ES-I3 (cell line): ENCODE measurements at regions not wholly inside any gene's neighbourhood (a gene's known extent, or its start where the extent isn't known, plus 50 kb on each side); places are given as distances from the start of the nearest gene placed in this dataset.

ENCODE experiments used
- H3K36me3 ChIP-seq: 2 replicates; pipeline ENCODE4 v1.6.1; 2013; ENCODE audit warnings: mild to moderate bottlenecking, low read length, control low read depth, moderate library complexity; ENCODE audit not compliant: insufficient read depth
- H3K4me1 ChIP-seq: 2 replicates; pipeline ENCODE4 v1.6.1; 2013; ENCODE audit warnings: mild to moderate bottlenecking, control low read depth, low read length; ENCODE audit not compliant: insufficient read depth
- H3K9ac ChIP-seq: 2 replicates; pipeline ENCODE4 v1.6.1; 2013; ENCODE audit warnings: low read depth, mild to moderate bottlenecking, low read length, moderate library complexity
- H3K9me3 ChIP-seq: 2 replicates; pipeline ENCODE4 v1.6.1; 2013; ENCODE audit warnings: mild to moderate bottlenecking, low read length, moderate library complexity; ENCODE audit not compliant: control insufficient read depth, insufficient read depth

DNA sequence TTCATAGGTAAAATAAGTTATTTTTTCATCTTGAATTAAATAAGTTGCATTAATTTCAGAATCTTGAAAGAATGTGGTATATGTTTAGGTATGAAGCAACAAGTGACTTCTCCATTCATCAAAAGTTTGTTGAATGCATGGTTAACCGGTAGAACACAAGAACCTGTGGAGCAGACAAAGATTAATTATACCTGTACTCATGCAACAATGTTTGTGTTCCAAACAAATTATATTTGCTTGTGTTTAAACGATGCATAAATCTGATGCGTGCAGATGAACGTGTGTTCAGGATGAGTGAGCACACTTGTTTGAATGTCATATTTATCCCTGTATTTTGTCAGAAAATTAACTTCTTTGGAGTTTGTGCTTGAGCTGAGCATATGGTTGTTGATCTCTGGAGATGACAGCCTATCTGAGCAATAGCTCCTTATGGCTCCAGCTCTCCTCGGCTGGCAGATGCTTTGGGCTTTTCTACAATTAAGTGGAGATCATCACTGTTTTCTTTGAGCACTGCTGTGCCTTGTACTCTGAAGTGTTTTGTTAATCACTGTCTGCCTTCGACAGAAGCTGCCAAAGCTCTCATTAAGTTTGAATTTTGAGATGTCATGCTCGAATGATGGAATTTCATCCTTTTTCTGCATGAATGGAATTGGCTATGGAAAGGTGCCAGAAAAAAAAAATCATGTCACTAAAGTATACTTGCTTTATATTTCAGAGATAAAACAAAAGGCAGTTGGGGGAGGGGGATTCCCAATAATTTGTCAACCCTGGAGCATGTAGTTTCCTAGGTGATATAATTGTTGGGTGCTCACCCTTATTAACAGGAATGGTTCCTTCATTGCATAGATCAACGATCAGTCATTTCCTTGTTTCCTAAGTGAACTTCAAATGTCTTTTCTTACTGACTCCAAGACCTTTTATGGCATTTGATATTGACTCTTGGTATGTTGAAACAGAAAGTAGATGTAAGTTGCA is 502.5 kb upstream of the ARRDC3 start:
- H3K9ac ChIP-seq, result no peak overlapping the region
- H3K9me3 ChIP-seq, result no peaks in the 10 kb centered on the region
- H3K4me1 ChIP-seq, result no peaks in the 10 kb centered on the region
- no peaks in the 10 kb centered on the region for H3K36me3 ChIP-seq

DNA sequence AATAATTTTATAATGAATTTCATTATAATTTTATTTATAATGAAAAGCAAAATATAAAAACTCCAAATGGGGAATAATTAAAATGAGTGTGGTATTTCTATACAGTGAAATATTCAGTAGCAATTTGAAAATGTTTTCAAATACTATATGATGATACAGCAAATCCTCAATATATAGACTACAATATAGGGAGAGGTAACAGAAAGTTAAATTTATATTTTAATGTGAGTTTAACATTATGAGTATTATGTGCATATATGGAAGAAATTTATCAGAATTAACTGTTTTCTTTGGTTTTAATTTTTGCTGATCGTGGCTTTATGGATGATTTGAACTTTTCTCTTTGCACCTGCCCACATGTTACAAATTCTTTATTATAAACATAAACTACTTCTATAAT is 500.9 kb upstream of the ARRDC3 start:
- H3K9ac ChIP-seq, result no peak overlapping the region
- no peaks in the 10 kb centered on the region for H3K9me3 ChIP-seq
- H3K4me1 ChIP-seq, result no peaks in the 10 kb centered on the region
- no peaks in the 10 kb centered on the region for H3K36me3 ChIP-seq

DNA sequence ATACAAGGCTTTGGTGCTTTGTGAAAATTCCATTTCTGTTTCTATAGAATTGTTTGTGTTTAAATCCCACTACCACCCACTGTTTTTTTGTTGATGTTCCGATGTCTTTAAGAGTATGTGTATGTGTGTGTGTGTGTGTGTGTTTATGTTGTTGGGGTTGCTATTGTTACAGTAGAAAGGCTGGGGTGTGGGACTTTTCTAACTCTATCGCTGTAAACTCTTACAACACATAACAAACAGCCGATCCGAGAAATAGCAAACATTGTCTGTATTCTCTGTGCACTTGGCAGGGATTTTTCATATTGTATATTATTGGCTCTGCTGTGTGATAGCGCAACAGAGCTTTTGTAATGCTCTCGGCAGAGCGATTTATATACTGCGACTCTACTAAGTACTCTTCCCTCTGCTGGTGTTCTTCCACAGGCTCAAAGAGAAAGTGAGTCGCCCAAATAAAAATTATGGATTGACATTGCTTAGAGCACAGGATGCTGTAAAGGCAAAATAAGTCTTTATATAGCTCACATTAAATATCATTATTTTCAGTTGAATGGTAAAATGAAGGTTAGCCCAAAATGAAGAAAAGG is 492.2 kb upstream of the ARRDC3 start:
- Histone ChIP-seq H3K4me1 (peaks cover 5% of the 10 kb centered on the region; the same call in 1 of the 2 replicates), H3K9me3 (no peaks in the 10 kb centered on the region), H3K36me3 (no peaks in the 10 kb centered on the region), H3K9ac (no peak overlapping the region)

DNA sequence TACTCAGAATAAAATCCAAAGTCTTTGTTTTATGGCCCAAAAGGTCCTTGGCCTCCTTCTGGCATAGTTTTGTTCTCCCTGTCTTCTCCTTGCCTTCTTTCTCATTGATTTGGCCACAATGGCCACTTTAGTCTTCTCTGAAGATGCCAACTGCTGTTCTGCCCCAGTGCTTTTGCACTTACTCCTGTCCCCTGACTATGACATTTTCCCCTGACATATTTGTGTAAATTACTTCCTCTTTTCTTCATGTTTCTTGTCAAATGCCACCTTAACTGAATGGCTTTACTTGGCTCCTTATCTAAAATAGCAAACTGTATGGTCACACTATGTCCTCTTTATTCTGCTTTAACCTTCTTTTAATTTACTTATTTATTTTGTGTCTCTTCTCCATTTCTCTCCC is 484.7 kb upstream of the ARRDC3 start:
- H3K4me1 ChIP-seq, result peaks cover 14% of the 10 kb centered on the region
- no peak overlapping the region for H3K9ac ChIP-seq
- no peaks in the 10 kb centered on the region for H3K36me3 ChIP-seq
- H3K9me3 ChIP-seq, result no peaks in the 10 kb centered on the region

DNA sequence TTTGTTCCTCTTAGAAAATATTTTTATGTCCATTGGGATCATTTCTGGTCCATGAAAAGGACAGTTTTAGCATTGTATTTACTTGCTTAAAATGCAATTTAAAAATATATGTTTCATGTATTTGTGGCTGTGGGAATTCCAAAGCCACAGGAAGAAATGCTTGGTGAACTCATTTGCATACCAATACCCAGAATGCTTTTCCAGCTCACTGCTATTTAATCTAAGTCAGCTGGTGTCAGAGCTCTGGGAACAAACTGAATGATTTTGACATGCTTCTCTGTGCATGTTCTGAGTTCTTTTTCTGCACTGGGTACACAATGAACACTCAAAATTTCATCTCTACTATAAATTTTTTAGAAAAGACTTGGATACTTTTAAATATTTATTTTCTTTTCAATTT is 482.8 kb upstream of the ARRDC3 start:
- no peaks in the 10 kb centered on the region for H3K36me3 ChIP-seq
- peaks cover 14% of the 10 kb centered on the region for H3K4me1 ChIP-seq
- no peak overlapping the region for H3K9ac ChIP-seq
- no peaks in the 10 kb centered on the region for H3K9me3 ChIP-seq

DNA sequence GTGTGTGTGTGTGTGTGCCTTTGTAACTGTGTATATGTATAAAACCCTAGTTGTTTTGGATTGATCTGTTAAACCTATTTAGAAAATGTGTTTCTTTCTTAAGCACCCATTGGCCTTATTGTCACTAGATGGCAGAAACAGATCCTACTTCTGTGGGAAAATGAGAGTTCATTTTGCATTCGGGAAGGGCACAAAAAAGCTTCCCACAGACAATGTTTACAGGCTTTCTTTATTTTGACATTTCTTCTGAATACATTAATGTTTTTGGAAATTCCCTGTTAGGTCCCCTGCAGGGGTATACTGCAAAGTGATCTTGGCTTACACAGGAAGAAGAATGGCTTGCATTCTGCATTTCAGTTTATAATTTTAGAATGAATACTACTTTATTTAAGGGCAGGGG is 481.8 kb upstream of the ARRDC3 start:
- H3K9ac ChIP-seq, result no peak overlapping the region
- peaks cover under 1% of the 10 kb centered on the region; the same call in 1 of the 2 replicates for H3K9me3 ChIP-seq
- no peaks in the 10 kb centered on the region for H3K36me3 ChIP-seq
- peaks cover 14% of the 10 kb centered on the region for H3K4me1 ChIP-seq

DNA sequence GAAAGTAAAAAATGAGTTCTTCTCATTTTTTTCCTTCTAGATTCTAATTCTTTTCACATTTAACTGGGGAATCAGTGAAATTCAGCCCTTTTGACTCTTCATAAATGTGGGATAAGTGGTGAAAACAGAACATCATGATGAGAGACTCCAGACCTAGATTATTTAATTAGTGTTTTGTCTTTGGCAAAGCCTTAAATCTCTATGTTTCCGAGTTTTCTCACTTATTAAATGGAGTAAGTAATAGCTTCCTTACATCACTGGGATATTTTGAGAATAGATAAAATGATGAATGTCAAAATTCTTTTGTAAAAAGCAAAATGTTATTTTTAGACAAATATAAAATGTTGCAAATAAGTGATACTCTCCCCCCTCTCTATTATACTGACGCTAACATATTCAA is 468.6 kb upstream of the ARRDC3 start:
- Histone ChIP-seq H3K4me1 (peaks cover 33% of the 10 kb centered on the region), H3K9me3 (no peaks in the 10 kb centered on the region), H3K36me3 (no peaks in the 10 kb centered on the region), H3K9ac (no peak overlapping the region)

DNA sequence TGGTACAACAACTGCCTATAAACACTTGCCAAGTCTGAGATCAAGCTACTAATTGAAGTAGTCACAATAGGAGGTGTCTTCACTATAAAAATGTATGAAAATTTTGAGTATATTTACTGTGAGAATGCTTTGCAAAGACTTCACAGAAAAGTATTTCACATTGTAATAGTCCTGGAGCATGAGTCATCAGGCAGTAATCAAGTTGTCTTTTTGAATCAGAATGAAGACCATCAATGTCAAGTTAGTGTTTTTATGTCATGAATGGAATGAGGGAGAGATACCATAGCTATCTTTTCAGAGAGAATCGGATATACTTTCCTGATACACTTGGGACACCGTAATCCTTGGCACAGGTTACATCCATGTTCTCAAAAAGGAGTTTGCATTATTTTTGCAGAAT is 466.9 kb upstream of the ARRDC3 start:
- no peaks in the 10 kb centered on the region for H3K36me3 ChIP-seq
- H3K9ac ChIP-seq, result no peak overlapping the region
- H3K9me3 ChIP-seq, result no peaks in the 10 kb centered on the region
- H3K4me1 ChIP-seq, result peaks cover 33% of the 10 kb centered on the region

DNA sequence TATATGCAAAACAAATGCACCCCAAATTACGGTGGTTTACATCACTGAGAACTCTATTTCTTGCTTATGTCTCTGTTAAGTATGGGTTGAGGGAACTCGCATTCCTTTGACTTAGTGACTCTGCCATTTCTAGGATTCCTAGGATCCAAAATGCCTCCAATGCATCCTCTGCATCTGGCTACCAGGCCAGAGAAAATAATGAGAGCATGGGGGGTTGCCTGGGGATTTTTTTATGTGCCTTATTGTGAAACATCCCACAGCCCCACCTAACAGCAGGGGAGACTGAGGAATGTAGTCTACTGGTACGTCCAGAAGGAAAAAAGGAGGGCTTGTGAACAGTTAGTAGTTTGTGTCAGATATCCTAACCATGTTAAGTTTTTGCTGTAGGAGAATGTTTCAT is 466.0 kb upstream of the ARRDC3 start:
- Histone ChIP-seq H3K4me1 (peaks cover 33% of the 10 kb centered on the region), H3K9me3 (no peaks in the 10 kb centered on the region), H3K9ac (no peak overlapping the region), H3K36me3 (no peaks in the 10 kb centered on the region)

DNA sequence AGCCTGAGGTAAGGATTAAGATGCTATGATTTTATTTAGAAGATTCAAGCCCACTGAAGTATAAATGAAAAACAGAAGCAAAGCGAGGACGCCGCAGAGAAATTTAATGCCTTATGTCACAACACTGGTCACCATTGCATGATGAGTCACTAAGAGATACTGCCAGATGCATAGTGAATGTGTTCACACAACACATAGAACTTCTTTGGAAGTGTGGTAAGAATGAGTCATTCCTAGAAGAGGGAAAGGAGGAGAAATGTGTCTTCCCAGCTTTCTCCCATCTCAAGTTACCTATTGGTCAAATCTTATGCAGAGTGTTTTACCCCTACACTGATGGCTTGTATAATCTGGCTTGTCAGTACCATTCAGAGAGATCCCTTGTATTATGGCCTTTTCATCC is 465.3 kb upstream of the ARRDC3 start:
- no peaks in the 10 kb centered on the region for H3K36me3 ChIP-seq
- no peak overlapping the region for H3K9ac ChIP-seq
- H3K9me3 ChIP-seq, result no peaks in the 10 kb centered on the region
- H3K4me1 ChIP-seq, result peaks cover 33% of the 10 kb centered on the region

DNA sequence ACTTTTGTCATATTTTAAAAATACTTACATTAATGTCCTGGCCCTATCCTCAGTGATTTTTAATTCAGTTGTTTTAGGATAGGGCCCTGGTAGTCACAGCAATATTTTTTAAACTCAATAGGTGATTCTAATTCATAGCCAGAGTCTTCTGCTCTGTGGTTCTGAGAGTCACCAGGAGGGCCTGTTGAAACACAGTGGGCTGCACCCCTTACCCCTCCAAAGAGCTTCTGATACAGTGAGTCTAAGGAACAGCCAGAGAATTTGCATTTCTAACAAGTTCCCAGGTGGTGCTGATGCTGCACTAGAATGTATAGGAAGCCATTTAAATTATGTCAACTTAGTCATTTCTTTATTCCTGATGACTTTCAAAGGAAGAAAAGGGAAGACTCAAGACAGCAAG is 458.3 kb upstream of the ARRDC3 start:
- Histone ChIP-seq H3K4me1 (peaks cover 14% of the 10 kb centered on the region; the same call in 1 of the 2 replicates), H3K36me3 (no peaks in the 10 kb centered on the region), H3K9me3 (no peaks in the 10 kb centered on the region), H3K9ac (no peak overlapping the region)

DNA sequence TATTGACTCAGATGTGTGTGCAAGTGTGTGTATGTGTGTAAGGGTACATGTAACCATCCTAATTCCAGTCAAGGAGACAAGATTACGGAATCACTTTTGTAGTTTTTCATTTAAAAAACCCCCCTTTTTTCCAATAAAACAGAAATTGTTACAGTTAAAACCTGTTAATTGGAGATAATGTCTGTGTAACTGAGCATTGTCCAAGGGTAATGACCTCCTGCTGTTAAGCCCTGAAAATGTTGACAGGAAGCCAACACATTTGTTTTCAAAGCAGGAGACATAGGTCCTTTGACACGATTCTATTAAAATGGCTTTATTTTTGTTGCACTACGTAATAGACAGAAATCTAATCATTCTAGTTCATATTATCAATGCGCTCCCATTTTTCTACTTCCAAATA is 457.3 kb upstream of the ARRDC3 start:
- peaks cover 14% of the 10 kb centered on the region; the same call in 1 of the 2 replicates for H3K4me1 ChIP-seq
- no peaks in the 10 kb centered on the region for H3K36me3 ChIP-seq
- H3K9ac ChIP-seq, result no peak overlapping the region
- no peaks in the 10 kb centered on the region for H3K9me3 ChIP-seq

DNA sequence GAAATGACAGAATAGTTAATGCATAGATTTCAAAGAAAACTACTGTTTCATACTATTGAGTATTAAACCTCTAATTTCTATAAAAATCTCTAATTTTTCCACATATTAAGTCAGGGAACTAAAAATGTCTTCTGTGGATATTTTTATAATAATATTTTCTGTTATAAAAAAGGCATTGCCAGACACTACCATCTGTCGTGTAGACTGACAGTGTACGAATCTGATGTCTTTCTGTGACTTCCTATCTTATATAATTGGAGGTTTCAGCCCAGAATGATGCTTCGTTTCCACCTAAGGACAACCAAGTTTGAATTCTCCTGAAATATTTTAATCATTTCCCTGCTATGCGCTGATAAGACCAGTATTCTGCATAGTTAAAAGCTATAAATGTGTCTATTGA is 456.6 kb upstream of the ARRDC3 start:
- no peaks in the 10 kb centered on the region for H3K36me3 ChIP-seq
- H3K4me1 ChIP-seq, result peaks cover 14% of the 10 kb centered on the region; the same call in 1 of the 2 replicates
- H3K9me3 ChIP-seq, result no peaks in the 10 kb centered on the region
- no peak overlapping the region for H3K9ac ChIP-seq

DNA sequence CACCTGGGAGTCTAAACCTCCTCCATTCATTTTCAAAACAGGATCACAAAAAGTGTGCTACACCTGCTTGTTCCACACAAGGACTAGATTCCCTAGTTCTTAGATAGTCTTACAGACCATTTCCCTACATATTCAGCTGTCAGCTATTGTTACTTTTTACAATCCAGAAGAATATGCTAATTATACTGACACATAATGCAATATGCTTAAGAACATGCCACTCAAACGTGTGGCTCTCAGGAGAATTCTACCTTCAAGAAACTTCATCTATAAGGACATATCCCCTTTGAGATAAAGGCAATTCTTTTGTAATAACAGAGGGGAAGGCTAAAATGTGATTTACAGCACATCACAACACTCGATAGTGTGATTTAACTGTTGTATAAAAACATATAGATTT is 456.1 kb upstream of the ARRDC3 start:
- Histone ChIP-seq H3K36me3 (no peaks in the 10 kb centered on the region), H3K4me1 (peaks cover 14% of the 10 kb centered on the region; the same call in 1 of the 2 replicates)

DNA sequence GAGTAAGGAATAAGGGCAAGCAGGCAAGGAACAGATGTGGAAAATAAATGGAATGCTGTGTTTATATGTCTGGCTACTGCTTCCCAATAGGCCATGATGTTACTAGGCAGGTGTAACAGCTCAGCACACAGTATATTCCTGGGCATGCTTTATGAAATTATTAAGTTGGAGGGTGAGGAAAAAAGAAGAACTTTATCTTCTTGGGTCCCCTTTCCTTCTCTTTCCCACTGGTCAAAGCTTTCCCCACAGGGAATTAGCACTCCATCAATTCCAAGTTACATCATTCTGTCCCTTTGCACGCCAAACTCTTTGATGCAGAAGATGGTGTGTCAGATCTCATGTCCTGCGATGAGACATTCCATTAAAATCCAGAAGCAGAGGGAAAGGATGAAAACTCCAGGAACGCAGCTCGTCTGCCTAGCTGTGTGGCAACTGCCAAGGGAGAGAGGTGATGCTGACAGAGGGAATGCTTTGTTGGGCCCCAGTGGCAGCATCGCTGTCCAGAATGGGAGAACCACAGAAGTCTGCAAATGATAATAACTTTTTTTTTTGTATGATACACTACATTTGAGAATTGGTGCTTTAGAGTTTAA is 447.3 kb upstream of the ARRDC3 start:
- H3K9ac ChIP-seq, result no peak overlapping the region
- no peaks in the 10 kb centered on the region for H3K4me1 ChIP-seq
- H3K36me3 ChIP-seq, result no peaks in the 10 kb centered on the region
- no peaks in the 10 kb centered on the region for H3K9me3 ChIP-seq

More for the DNA sequence above, 456.1 kb upstream of the ARRDC3 start:
- H3K9ac ChIP-seq, result no peak overlapping the region
- H3K9me3 ChIP-seq, result no peaks in the 10 kb centered on the region
